WTC11 (cell line): ENCODE measurements at regions not wholly inside any gene's neighbourhood (a gene's known extent, or its start where the extent isn't known, plus 50 kb on each side); places are given as distances from the start of the nearest gene placed in this dataset.

ENCODE experiments used
- CBFB ChIP-seq: sonication (generic); formaldehyde crosslinking; IDR thresholded peaks from 2 replicates; pipeline ENCODE4 v1.8.1; 2022; ENCODE audit warnings: mild to moderate bottlenecking, low read depth, missing genetic modification reagents
- CREM ChIP-seq: sonication (generic); formaldehyde crosslinking; IDR thresholded peaks from 2 replicates; pipeline ENCODE4 v1.8.1; 2022; ENCODE audit warnings: mild to moderate bottlenecking, missing genetic modification reagents, moderate library complexity
- FOXP1 ChIP-seq: sonication (generic); formaldehyde crosslinking; IDR thresholded peaks from 2 replicates; pipeline ENCODE4 v1.8.0; 2022; ENCODE audit warnings: missing genetic modification reagents, mild to moderate bottlenecking, moderate library complexity, borderline replicate concordance
- JUN ChIP-seq: sonication (generic); formaldehyde crosslinking; IDR thresholded peaks from 2 replicates; pipeline ENCODE4 v1.8.0; 2023; ENCODE audit warnings: mild to moderate bottlenecking, missing genetic modification reagents
- TF ChIP-seq, protein P1 (sequence below): sonication (generic); formaldehyde crosslinking; IDR thresholded peaks from 2 replicates; pipeline ENCODE4 v1.8.0; 2023; ENCODE audit warnings: missing genetic modification reagents, mild to moderate bottlenecking, borderline replicate concordance
- TF ChIP-seq, protein P2 (sequence below): sonication (generic); formaldehyde crosslinking; IDR thresholded peaks from 2 replicates; pipeline ENCODE4 v1.8.1; 2022; ENCODE audit warnings: mild to moderate bottlenecking, moderate library complexity, missing genetic modification reagents

DNA sequence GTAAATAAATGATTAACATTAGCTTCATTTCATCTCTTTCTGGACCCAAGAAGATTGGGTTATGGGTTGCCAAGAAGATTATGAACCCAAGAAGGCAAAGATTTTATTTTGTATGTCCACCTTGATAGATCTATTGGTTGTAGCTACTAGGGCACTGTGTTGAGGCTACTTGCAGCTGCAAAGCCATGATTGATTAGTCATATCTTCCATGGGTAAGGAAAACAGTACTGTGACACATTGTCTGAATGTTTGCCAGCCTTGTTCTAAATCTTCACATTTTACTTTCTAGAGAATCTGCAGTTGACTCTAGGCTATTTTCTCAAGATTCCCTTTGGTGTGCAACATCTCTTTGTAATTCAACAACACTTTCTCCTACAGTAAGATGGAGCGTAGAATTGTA, 229.2 kb upstream of the KCNH8 start:
- TF ChIP-seq CBFB (no peak), CREM (no peak), FOXP1 (CRISPR knock-in tag) (no peak), JUN (CRISPR knock-in tag) (no peak)
- TF ChIP-seq, protein P1, sequence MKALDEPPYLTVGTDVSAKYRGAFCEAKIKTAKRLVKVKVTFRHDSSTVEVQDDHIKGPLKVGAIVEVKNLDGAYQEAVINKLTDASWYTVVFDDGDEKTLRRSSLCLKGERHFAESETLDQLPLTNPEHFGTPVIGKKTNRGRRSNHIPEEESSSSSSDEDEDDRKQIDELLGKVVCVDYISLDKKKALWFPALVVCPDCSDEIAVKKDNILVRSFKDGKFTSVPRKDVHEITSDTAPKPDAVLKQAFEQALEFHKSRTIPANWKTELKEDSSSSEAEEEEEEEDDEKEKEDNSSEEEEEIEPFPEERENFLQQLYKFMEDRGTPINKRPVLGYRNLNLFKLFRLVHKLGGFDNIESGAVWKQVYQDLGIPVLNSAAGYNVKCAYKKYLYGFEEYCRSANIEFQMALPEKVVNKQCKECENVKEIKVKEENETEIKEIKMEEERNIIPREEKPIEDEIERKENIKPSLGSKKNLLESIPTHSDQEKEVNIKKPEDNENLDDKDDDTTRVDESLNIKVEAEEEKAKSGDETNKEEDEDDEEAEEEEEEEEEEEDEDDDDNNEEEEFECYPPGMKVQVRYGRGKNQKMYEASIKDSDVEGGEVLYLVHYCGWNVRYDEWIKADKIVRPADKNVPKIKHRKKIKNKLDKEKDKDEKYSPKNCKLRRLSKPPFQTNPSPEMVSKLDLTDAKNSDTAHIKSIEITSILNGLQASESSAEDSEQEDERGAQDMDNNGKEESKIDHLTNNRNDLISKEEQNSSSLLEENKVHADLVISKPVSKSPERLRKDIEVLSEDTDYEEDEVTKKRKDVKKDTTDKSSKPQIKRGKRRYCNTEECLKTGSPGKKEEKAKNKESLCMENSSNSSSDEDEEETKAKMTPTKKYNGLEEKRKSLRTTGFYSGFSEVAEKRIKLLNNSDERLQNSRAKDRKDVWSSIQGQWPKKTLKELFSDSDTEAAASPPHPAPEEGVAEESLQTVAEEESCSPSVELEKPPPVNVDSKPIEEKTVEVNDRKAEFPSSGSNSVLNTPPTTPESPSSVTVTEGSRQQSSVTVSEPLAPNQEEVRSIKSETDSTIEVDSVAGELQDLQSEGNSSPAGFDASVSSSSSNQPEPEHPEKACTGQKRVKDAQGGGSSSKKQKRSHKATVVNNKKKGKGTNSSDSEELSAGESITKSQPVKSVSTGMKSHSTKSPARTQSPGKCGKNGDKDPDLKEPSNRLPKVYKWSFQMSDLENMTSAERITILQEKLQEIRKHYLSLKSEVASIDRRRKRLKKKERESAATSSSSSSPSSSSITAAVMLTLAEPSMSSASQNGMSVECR (CRISPR knock-in tag): no peak
- TF ChIP-seq, protein P2, sequence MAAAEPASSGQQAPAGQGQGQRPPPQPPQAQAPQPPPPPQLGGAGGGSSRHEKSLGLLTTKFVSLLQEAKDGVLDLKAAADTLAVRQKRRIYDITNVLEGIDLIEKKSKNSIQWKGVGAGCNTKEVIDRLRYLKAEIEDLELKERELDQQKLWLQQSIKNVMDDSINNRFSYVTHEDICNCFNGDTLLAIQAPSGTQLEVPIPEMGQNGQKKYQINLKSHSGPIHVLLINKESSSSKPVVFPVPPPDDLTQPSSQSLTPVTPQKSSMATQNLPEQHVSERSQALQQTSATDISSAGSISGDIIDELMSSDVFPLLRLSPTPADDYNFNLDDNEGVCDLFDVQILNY: no peak
